ENCODE measurements at regions not wholly inside any gene's neighbourhood (a gene's known extent, or its start where the extent isn't known, plus 50 kb on each side); places are given as distances from the start of the nearest gene placed in this dataset.
"Not testable (repeated sequence)": the region's sequence is repeated elsewhere in the genome, so short reads cannot be mapped to it uniquely, and the experiment has no call there.

- no peaks in the 10 kb centered on the region for H3K36me3 Mint-ChIP-seq
- Histone ChIP-seq H3K9me3 (no peaks in the 10 kb centered on the region), H3K27me3 (replicated peaks in 1 of 2; ENCODE audit: control insufficient read depth in 2 of 2, extremely low read depth in 1 of 2, insufficient read depth in 2 of 2, low read length in 1 of 2) (peaks cover 0 to 7% of the 10 kb centered on the region in 2 experiments), H3K36me3 (ENCODE audit: control insufficient read depth in 2 of 2, extremely low read depth in 1 of 2, insufficient read depth in 1 of 2, low read length in 1 of 2) (no peaks in the 10 kb centered on the region), H3K4me3 (ENCODE audit: control insufficient read depth in 1 of 2, extremely low read depth in 1 of 2, low read length in 1 of 2) (no peak overlapping the region), H3K4me1 (ENCODE audit: control insufficient read depth in 1 of 2, extremely low read depth in 1 of 2, insufficient read depth in 2 of 2, low read length in 2 of 2) (no peaks in the 10 kb centered on the region), H3K27ac (ENCODE audit: low read length) (no peak overlapping the region)
- no peak overlapping the region for H3K27ac Mint-ChIP-seq
- peaks cover 21 to 37% of the 10 kb centered on the region in 2 donors for H3K27me3 Mint-ChIP-seq
- H3K9me3 Mint-ChIP-seq, result peaks cover 0 to under 1% (median 0%) of the 10 kb centered on the region in 3 donors
- WGBS (ENCODE audit: insufficient coverage), result no CpG with 5 or more reads among the region's 3 CpGs
- peaks cover 0 to 4% (median 3%) of the 10 kb centered on the region in 3 donors for H3K4me1 Mint-ChIP-seq
- DNase-seq (no peak), ATAC-seq (replicated peaks in 1 of 4) (no peak)
- H3K4me3 Mint-ChIP-seq, result no peak overlapping the region
- POLR2A ChIA-PET, result no interaction called here
- CTCF ChIA-PET, result no interaction called here
Observed at GRCh38 chr9:99490729-99491128, 268.6 kb downstream of the SEC61B start.

- no peaks in the 10 kb centered on the region for H3K9me3 Mint-ChIP-seq
- DNase-seq (peak in 1 of 35 experiments; percentile 2), ATAC-seq (replicated peaks in 1 of 4) (no peak)
- Histone ChIP-seq H3K4me3 (ENCODE audit: control insufficient read depth in 1 of 2, extremely low read depth in 1 of 2, low read length in 1 of 2) (no peak overlapping the region), H3K27ac (ENCODE audit: low read length) (no peak overlapping the region), H3K4me1 (ENCODE audit: control insufficient read depth in 1 of 2, extremely low read depth in 1 of 2, insufficient read depth in 2 of 2, low read length in 2 of 2) (no peaks in the 10 kb centered on the region), H3K27me3 (replicated peaks in 1 of 2; ENCODE audit: control insufficient read depth in 2 of 2, extremely low read depth in 1 of 2, insufficient read depth in 2 of 2, low read length in 1 of 2) (peaks cover 0 to 8% of the 10 kb centered on the region in 2 experiments), H3K36me3 (ENCODE audit: control insufficient read depth in 2 of 2, extremely low read depth in 1 of 2, insufficient read depth in 1 of 2, low read length in 1 of 2) (no peaks in the 10 kb centered on the region), H3K9me3 (no peaks in the 10 kb centered on the region)
- peaks cover 20 to 44% of the 10 kb centered on the region in 2 donors for H3K27me3 Mint-ChIP-seq
- no peak overlapping the region for H3K4me3 Mint-ChIP-seq
- CTCF ChIA-PET, result no interaction called here
- H3K36me3 Mint-ChIP-seq, result no peaks in the 10 kb centered on the region
- no peak overlapping the region for H3K27ac Mint-ChIP-seq
- POLR2A ChIA-PET, result no interaction called here
- H3K4me1 Mint-ChIP-seq, result peaks cover 0 to 4% (median 3%) of the 10 kb centered on the region in 3 donors
- 52% methylated on average over 6 of the region's 10 CpGs for WGBS (ENCODE audit: insufficient coverage)
Observed at GRCh38 chr9:99491408-99492158, 269.5 kb downstream of the SEC61B start.

GRCh38 chr9:99497641-99498040 lies 275.6 kb downstream of the SEC61B start:
- ChIA-PET CTCF (no interaction called here), POLR2A (no interaction called here)
- Histone ChIP-seq H3K4me1 (ENCODE audit: control insufficient read depth in 1 of 2, extremely low read depth in 1 of 2, insufficient read depth in 2 of 2, low read length in 2 of 2) (no peaks in the 10 kb centered on the region), H3K36me3 (ENCODE audit: control insufficient read depth in 2 of 2, extremely low read depth in 1 of 2, insufficient read depth in 1 of 2, low read length in 1 of 2) (no peaks in the 10 kb centered on the region), H3K27ac (ENCODE audit: low read length) (no peak overlapping the region), H3K27me3 (replicated peaks in 1 of 2; ENCODE audit: control insufficient read depth in 2 of 2, extremely low read depth in 1 of 2, insufficient read depth in 2 of 2, low read length in 1 of 2) (peaks cover 0 to 5% of the 10 kb centered on the region in 2 experiments), H3K4me3 (ENCODE audit: control insufficient read depth in 1 of 2, extremely low read depth in 1 of 2, low read length in 1 of 2) (no peak overlapping the region), H3K9me3 (no peaks in the 10 kb centered on the region)
- H3K36me3 Mint-ChIP-seq, result no peaks in the 10 kb centered on the region
- 92% methylated on average over 1 of the region's 2 CpGs for WGBS (ENCODE audit: insufficient coverage)
- H3K4me1 Mint-ChIP-seq, result no peaks in the 10 kb centered on the region
- no peak overlapping the region for H3K4me3 Mint-ChIP-seq
- ATAC-seq (replicated peaks in 1 of 4) (no peak), DNase-seq (no peak)
- H3K27ac Mint-ChIP-seq, result no peak overlapping the region
- H3K9me3 Mint-ChIP-seq, result peaks cover 5 to 10% (median 6%) of the 10 kb centered on the region in 3 donors
- H3K27me3 Mint-ChIP-seq, result peaks cover 6 to 25% of the 10 kb centered on the region in 2 donors

- H3K36me3 ChIP-seq (ENCODE audit: control insufficient read depth in 2 of 2, extremely low read depth in 1 of 2, insufficient read depth in 1 of 2, low read length in 1 of 2); POLR2A ChIA-PET; H3K4me1 Mint-ChIP-seq; H3K9me3 ChIP-seq; H3K4me1 ChIP-seq (ENCODE audit: control insufficient read depth in 1 of 2, extremely low read depth in 1 of 2, insufficient read depth in 2 of 2, low read length in 2 of 2); DNase-seq; H3K27me3 ChIP-seq (replicated peaks in 1 of 2; ENCODE audit: control insufficient read depth in 2 of 2, extremely low read depth in 1 of 2, insufficient read depth in 2 of 2, low read length in 1 of 2); H3K4me3 ChIP-seq (ENCODE audit: control insufficient read depth in 1 of 2, extremely low read depth in 1 of 2, low read length in 1 of 2); H3K27ac Mint-ChIP-seq; H3K27ac ChIP-seq (ENCODE audit: low read length); H3K4me3 Mint-ChIP-seq; ATAC-seq (replicated peaks in 1 of 4); H3K36me3 Mint-ChIP-seq: not testable (repeated sequence)
- CTCF ChIA-PET, result interaction anchor here in 1 of 2 donors (0.9 kb wide), 1 partner anchor 78 kb away, joined by 4 read pairs; no protein-coding TSS in a partner anchor
- Mint-ChIP-seq H3K27me3 (peaks cover 5 to 18% of the 10 kb centered on the region in 2 donors), H3K9me3 (peaks cover 5 to 10% (median 6%) of the 10 kb centered on the region in 3 donors)
- WGBS (ENCODE audit: insufficient coverage), result 80% methylated on average over 2 of the region's 16 CpGs
Observed at GRCh38 chr9:99498979-99499378, 276.9 kb downstream of the SEC61B start.

GRCh38 chr9:99505936-99506335 lies 283.9 kb downstream of the SEC61B start:
- Histone ChIP-seq H3K27me3 (replicated peaks in 1 of 2; ENCODE audit: control insufficient read depth in 2 of 2, extremely low read depth in 1 of 2, insufficient read depth in 2 of 2, low read length in 1 of 2) (no peaks in the 10 kb centered on the region), H3K4me1 (ENCODE audit: control insufficient read depth in 1 of 2, extremely low read depth in 1 of 2, insufficient read depth in 2 of 2, low read length in 2 of 2) (no peaks in the 10 kb centered on the region), H3K9me3 (no peaks in the 10 kb centered on the region), H3K36me3 (ENCODE audit: control insufficient read depth in 2 of 2, extremely low read depth in 1 of 2, insufficient read depth in 1 of 2, low read length in 1 of 2) (no peaks in the 10 kb centered on the region), H3K4me3 (ENCODE audit: control insufficient read depth in 1 of 2, extremely low read depth in 1 of 2, low read length in 1 of 2) (no peak overlapping the region), H3K27ac (ENCODE audit: low read length) (no peak overlapping the region)
- Mint-ChIP-seq H3K27ac (no peak overlapping the region), H3K27me3 (peaks cover 0 to 7% of the 10 kb centered on the region in 2 donors), H3K36me3 (no peaks in the 10 kb centered on the region), H3K4me3 (no peak overlapping the region), H3K4me1 (peaks cover 0 to 4% (median 0%) of the 10 kb centered on the region in 3 donors), H3K9me3 (no peaks in the 10 kb centered on the region)
- WGBS (ENCODE audit: insufficient coverage), result 93% methylated on average over 3 of the region's 4 CpGs
- ChIA-PET CTCF (no interaction called here), POLR2A (no interaction called here)
- ATAC-seq (replicated peaks in 1 of 4) (no peak), DNase-seq (no peak)

GRCh38 chr9:99506747-99507348 lies 284.8 kb downstream of the SEC61B start:
- ChIA-PET CTCF (no interaction called here), POLR2A (no interaction called here)
- Histone ChIP-seq H3K4me1 (ENCODE audit: control insufficient read depth in 1 of 2, extremely low read depth in 1 of 2, insufficient read depth in 2 of 2, low read length in 2 of 2) (no peaks in the 10 kb centered on the region), H3K27me3 (replicated peaks in 1 of 2; ENCODE audit: control insufficient read depth in 2 of 2, extremely low read depth in 1 of 2, insufficient read depth in 2 of 2, low read length in 1 of 2) (no peaks in the 10 kb centered on the region), H3K9me3 (no peaks in the 10 kb centered on the region), H3K36me3 (ENCODE audit: control insufficient read depth in 2 of 2, extremely low read depth in 1 of 2, insufficient read depth in 1 of 2, low read length in 1 of 2) (no peaks in the 10 kb centered on the region), H3K27ac (ENCODE audit: low read length) (no peak overlapping the region), H3K4me3 (ENCODE audit: control insufficient read depth in 1 of 2, extremely low read depth in 1 of 2, low read length in 1 of 2) (no peak overlapping the region)
- Mint-ChIP-seq H3K27ac (no peak overlapping the region), H3K4me3 (no peak overlapping the region), H3K27me3 (peaks cover 0 to 7% of the 10 kb centered on the region in 2 donors), H3K9me3 (no peaks in the 10 kb centered on the region), H3K36me3 (no peaks in the 10 kb centered on the region), H3K4me1 (peaks cover 0 to 4% (median 0%) of the 10 kb centered on the region in 3 donors)
- WGBS (ENCODE audit: insufficient coverage), result no CpG with 5 or more reads among the region's 1 CpG
- DNase-seq (no peak), ATAC-seq (replicated peaks in 1 of 4) (no peak)
